Stomach (tissue), 8 donors: ENCODE measurements at regions not wholly inside any gene's neighbourhood (a gene's known extent, or its start where the extent isn't known, plus 50 kb on each side); places are given as distances from the start of the nearest gene placed in this dataset.

Source experiments
- DNase-seq, 2 donors: peaks; one replicate each; pipeline versions ENCODE4 v3.0.0 to v3.0.0-alpha.2; 2013 to 2019
- H3K27ac ChIP-seq, 5 donors: fragments of 200-600 bp in 4 of 5; sonication (generic) in 4 of 5; one replicate each; pipeline ENCODE4 v1.5.1; 2013 to 2019; ENCODE audit warnings: mild to moderate bottlenecking in 1 of 5, moderate library complexity in 1 of 5
- H3K27me3 ChIP-seq, 3 donors: fragments of 200-600 bp; sonication (generic); one replicate each; pipeline ENCODE4 v1.5.1; 2017 to 2019; ENCODE audit warnings: mixed run types in 1 of 3
- H3K36me3 ChIP-seq, 4 donors: fragments of 200-600 bp; sonication (generic); 1 replicate in 3 of 4; 2 replicates in 1 of 4; pipeline ENCODE4 v1.5.1; 2016 to 2019
- H3K4me1 ChIP-seq, 4 donors: fragments of 200-600 bp; sonication (generic); one replicate each; pipeline ENCODE4 v1.5.1; 2016 to 2019
- H3K4me3 ChIP-seq, 4 donors: fragments of 200-600 bp; sonication (generic) in 3 of 4; one replicate each; pipeline ENCODE4 v1.5.1; 2016 to 2019; ENCODE audit warnings: mild to moderate bottlenecking in 1 of 4
- H3K9me3 ChIP-seq, 4 donors: fragments of 200-600 bp; sonication (generic); one replicate each; pipeline ENCODE4 v1.5.1; 2016 to 2019
- CTCF ChIP-seq, 7 experiments: fragments of 450-650 bp in 4 of 7; fragments of 200-600 bp in 3 of 7; sonication (generic) in 3 of 7; IDR thresholded peaks; one replicate each; pipeline ENCODE4 v1.5.1; 2016 to 2019; ENCODE audit warnings: antibody characterized with exemption in 7 of 7, control low read depth in 2 of 7, mild to moderate bottlenecking in 1 of 7
- EP300 ChIP-seq: sonication (generic); formaldehyde crosslinking; IDR thresholded peaks from one replicate; pipeline ENCODE4 v1.6.1; 2017; ENCODE audit warnings: antibody characterized with exemption
- POLR2A ChIP-seq, 4 donors: fragments of 450-650 bp; IDR thresholded peaks; one replicate each; pipeline ENCODE4 v1.6.1; 2016; ENCODE audit warnings: antibody characterized with exemption in 4 of 4, control low read depth in 2 of 4, mild to moderate bottlenecking in 1 of 4, moderate library complexity in 1 of 4
- POLR2AphosphoS5 ChIP-seq, 3 donors: sonication (generic); formaldehyde crosslinking; IDR thresholded peaks; one replicate each; pipeline ENCODE4 v1.6.1; 2016; ENCODE audit warnings: antibody characterized with exemption in 3 of 3
- WGBS, 5 donors: extraction: QIAGEN DNeasy Blood & Tissue Kit in 3 of 5; methylation state at CpG; one replicate each; pipeline versions ENCODE4 v1.1.5 to v1.1.7; 2013 to 2018; 5-methylcytosine and 5-hydroxymethylcytosine counted together
- intact Hi-C: fragments of 100-400 bp; cut with DNase I; formaldehyde crosslinking; loops from one replicate; pipeline ENCODE4 v1.15.1; 2023; ENCODE audit warnings: low total_unique reads
- donor health status: healthy with polysubstance abuse.
- donor health status: Bipolar disorder and iron deficiency.
- donor health status: healthy.

- Histone ChIP-seq H3K4me3 (no peak overlapping the region), H3K4me1 (peaks cover 0 to 18% (median 12%) of the 10 kb centered on the region in 4 donors), H3K36me3 (no peaks in the 10 kb centered on the region), H3K27me3 (no peaks in the 10 kb centered on the region), H3K9me3 (no peaks in the 10 kb centered on the region), H3K27ac (peak overlapping the region; percentile 5 to 63 (median 20))
- intact Hi-C loops, result no loop called here
- DNase-seq, result peak; percentile 54 to 79
- TF ChIP-seq EP300 (no peak), CTCF (IDR thresholded peaks at IDR 0.05) (no peak), POLR2A (IDR thresholded peaks at IDR 0.05) (no peak), POLR2AphosphoS5 (IDR thresholded peaks at IDR 0.05) (no peak)
- WGBS, 5 donors, result 23 to 42% (median 30%) methylated on average over 16 of the region's 16 CpGs
Measured at GRCh38 chr21:35294231-35294898, 245.3 kb upstream of the RUNX1 start.

GRCh38 chr21:35291973-35292627 lies 243.0 kb upstream of the RUNX1 start:
- peaks cover 0 to 5% (median 4%) of the 10 kb centered on the region in 4 donors for H3K9me3 ChIP-seq
- H3K27ac ChIP-seq, result no peak overlapping the region
- intact Hi-C loops, result no loop called here
- H3K36me3 ChIP-seq, result no peaks in the 10 kb centered on the region
- no peak for TF ChIP-seq EP300
- TF ChIP-seq POLR2A (IDR thresholded peaks at IDR 0.05), result no peak
- TF ChIP-seq POLR2AphosphoS5 (IDR thresholded peaks at IDR 0.05), result no peak
- no peak for TF ChIP-seq CTCF (IDR thresholded peaks at IDR 0.05)
- peaks cover 0 to 18% (median 12%) of the 10 kb centered on the region in 4 donors for H3K4me1 ChIP-seq
- no peaks in the 10 kb centered on the region for H3K27me3 ChIP-seq
- 84 to 90% (median 86%) methylated on average over 3 of the region's 3 CpGs for WGBS, 5 donors
- H3K4me3 ChIP-seq, result no peak overlapping the region
- no peak for DNase-seq

GRCh38 chr21:35291034-35291433 lies 241.9 kb upstream of the RUNX1 start:
- no peak for DNase-seq
- TF ChIP-seq CTCF (IDR thresholded peaks at IDR 0.05) (no peak), EP300 (no peak), POLR2A (IDR thresholded peaks at IDR 0.05) (no peak), POLR2AphosphoS5 (IDR thresholded peaks at IDR 0.05) (no peak)
- WGBS, 5 donors, result 81 to 92% (median 91%) methylated on average over 3 of the region's 3 CpGs
- H3K4me3 ChIP-seq, result no peak overlapping the region
- no peaks in the 10 kb centered on the region for H3K27me3 ChIP-seq
- no peaks in the 10 kb centered on the region for H3K36me3 ChIP-seq
- peaks cover 0 to 11% (median 8%) of the 10 kb centered on the region in 4 donors for H3K9me3 ChIP-seq
- no peak overlapping the region for H3K27ac ChIP-seq
- H3K4me1 ChIP-seq, result peaks cover 0 to 18% (median 12%) of the 10 kb centered on the region in 4 donors
- intact Hi-C loops, result no loop called here

GRCh38 chr21:35288238-35288637 lies 239.1 kb upstream of the RUNX1 start:
- no peaks in the 10 kb centered on the region for H3K36me3 ChIP-seq
- 94 to 100% (median 97%) methylated on average over 2 of the region's 2 CpGs for WGBS, 5 donors
- peaks cover 0 to 11% (median 8%) of the 10 kb centered on the region in 4 donors for H3K9me3 ChIP-seq
- TF ChIP-seq POLR2A (IDR thresholded peaks at IDR 0.05) (no peak), EP300 (no peak), POLR2AphosphoS5 (IDR thresholded peaks at IDR 0.05) (no peak), CTCF (IDR thresholded peaks at IDR 0.05) (no peak)
- no peaks in the 10 kb centered on the region for H3K27me3 ChIP-seq
- H3K4me3 ChIP-seq, result no peak overlapping the region
- intact Hi-C loops, result no loop called here
- peaks cover 0 to 5% (median 2%) of the 10 kb centered on the region in 4 donors for H3K4me1 ChIP-seq
- H3K27ac ChIP-seq, result no peak overlapping the region
- no peak for DNase-seq
